GM12892 (cell line): ENCODE measurements at regions not wholly inside any gene's neighbourhood (a gene's known extent, or its start where the extent isn't known, plus 50 kb on each side); places are given as distances from the start of the nearest gene placed in this dataset.

ENCODE experiments used
- POLR2A ChIP-seq: IDR thresholded peaks from 2 replicates; pipeline ENCODE4 v1.6.1; 2011; ENCODE audit warnings: low read depth, low read length, control low read depth
- POLR2AphosphoS5 ChIP-seq: IDR thresholded peaks from 2 replicates; pipeline ENCODE4 v1.6.1; 2011; ENCODE audit warnings: low read depth, low read length, control low read depth
- TAF1 ChIP-seq: IDR thresholded peaks from 2 replicates; pipeline ENCODE4 v1.6.1; 2011; ENCODE audit warnings: low read depth, mild to moderate bottlenecking, control low read depth, low read length, borderline replicate concordance

GRCh38 chr10:123491364-123491763, 174.8 kb upstream of the GPR26 start:
- TF ChIP-seq POLR2A: no peak
- TF ChIP-seq POLR2AphosphoS5: no peak
- no peak for TF ChIP-seq TAF1
